ENCODE measurements at regions not wholly inside any gene's neighbourhood (a gene's known extent, or its start where the extent isn't known, plus 50 kb on each side); places are given as distances from the start of the nearest gene placed in this dataset.

- Histone ChIP-seq H3K36me3 (ENCODE audit: control insufficient read depth in 2 of 2, insufficient read depth in 1 of 2, low read length in 2 of 2) (no peaks in the 10 kb centered on the region), H3K9me3 (ENCODE audit: control insufficient read depth, insufficient read depth, low read depth, low read length) (no peaks in the 10 kb centered on the region), H3K27ac (ENCODE audit: extremely low read depth, low read depth, low read length) (no peak overlapping the region), H3K4me3 (ENCODE audit: low read depth, low read length) (no peak overlapping the region), H3K4me1 (ENCODE audit: control insufficient read depth, insufficient read depth, low read length) (no peaks in the 10 kb centered on the region)
- ChIA-PET POLR2A (no interaction called here), CTCF (no interaction called here)
- no peak for TF ChIP-seq ZNF148 (tag by site-specific recombination; IDR thresholded peaks at IDR 0.05; ENCODE audit: borderline replicate concordance)
- TF ChIP-seq ZNF521 (tag by site-specific recombination; IDR thresholded peaks at IDR 0.05): no peak
- TF ChIP-seq ZNF548 (tag by site-specific recombination; IDR thresholded peaks at IDR 0.05): no peak
- TF ChIP-seq ZNF37A (tag by site-specific recombination; IDR thresholded peaks at IDR 0.05): no peak
- peak; percentile 100 for TF ChIP-seq ZSCAN4 (tag by site-specific recombination; IDR thresholded peaks at IDR 0.05)
- TF ChIP-seq ZNF239 (tag by site-specific recombination; IDR thresholded peaks at IDR 0.05): 0 out of 2 replicates have a peak, but pooled peaks have one; percentile 36
- 0 out of 2 replicates have a peak, but pooled peaks have one; percentile 15 for TF ChIP-seq ZNF18 (tag by site-specific recombination; IDR thresholded peaks at IDR 0.05)
- TF ChIP-seq ZNF302 (tag by site-specific recombination; IDR thresholded peaks at IDR 0.05; ENCODE audit: low read depth): no peak
- TF ChIP-seq ZBTB26 (tag by site-specific recombination; optimal IDR thresholded peaks at IDR 0.05): peak; percentile 20
- no peak for TF ChIP-seq ZNF174 (tag by site-specific recombination; IDR thresholded peaks at IDR 0.05)
These were observed 175.4 kb upstream of the RREB1 start for GRCh38 chr6:6932341-6932740.

- H3K9me3 ChIP-seq (ENCODE audit: control insufficient read depth, insufficient read depth, low read depth, low read length): no peaks in the 10 kb centered on the region
- H3K4me1 ChIP-seq (ENCODE audit: control insufficient read depth, insufficient read depth, low read length): no peaks in the 10 kb centered on the region
- ChIA-PET CTCF (no interaction called here), POLR2A (no interaction called here)
- H3K36me3 ChIP-seq (ENCODE audit: control insufficient read depth in 2 of 2, insufficient read depth in 1 of 2, low read length in 2 of 2): no peaks in the 10 kb centered on the region
- H3K27ac ChIP-seq (ENCODE audit: extremely low read depth, low read depth, low read length): no peak overlapping the region
- H3K4me3 ChIP-seq (ENCODE audit: low read depth, low read length): no peak overlapping the region
- TF ChIP-seq ZNF398 (tag by site-specific recombination; IDR thresholded peaks at IDR 0.05) (no peak), ZNF433 (tag by site-specific recombination; IDR thresholded peaks at IDR 0.05; ENCODE audit: low read depth) (no peak), ZNF302 (tag by site-specific recombination; IDR thresholded peaks at IDR 0.05; ENCODE audit: low read depth) (no peak), OSR2 (tag by site-specific recombination; IDR thresholded peaks at IDR 0.05) (no peak), ZSCAN5A (tag by site-specific recombination; IDR thresholded peaks at IDR 0.05) (no peak), ZNF704 (tag by site-specific recombination; IDR thresholded peaks at IDR 0.05) (no peak), BCL6B (tag by site-specific recombination; IDR thresholded peaks at IDR 0.05) (no peak), ZXDB (tag by site-specific recombination; IDR thresholded peaks at IDR 0.05) (no peak), KLF9 (tag by site-specific recombination; IDR thresholded peaks at IDR 0.05; ENCODE audit: low read depth) (no peak), KLF10 (tag by site-specific recombination; IDR thresholded peaks at IDR 0.05) (no peak), ATF2 (tag by site-specific recombination; IDR thresholded peaks at IDR 0.05; ENCODE audit: low read depth) (no peak), ZNF223 (tag by site-specific recombination; IDR thresholded peaks at IDR 0.05) (no peak)
These were observed 174.8 kb upstream of the RREB1 start for GRCh38 chr6:6932968-6933367.

Data from HEK293 (cell line).